HL-60 (cell line): ENCODE measurements at regions not wholly inside any gene's neighbourhood (a gene's known extent, or its start where the extent isn't known, plus 50 kb on each side); places are given as distances from the start of the nearest gene placed in this dataset.

Source experiments
- GABPA ChIP-seq: IDR thresholded peaks from 2 replicates; pipeline ENCODE4 v1.6.1; 2012; ENCODE audit warnings: low read depth
- POLR2AphosphoS5 ChIP-seq: IDR thresholded peaks from 2 replicates; pipeline ENCODE4 v1.6.1; 2012; ENCODE audit warnings: low read depth
- SPI1 ChIP-seq: IDR thresholded peaks from 2 replicates; pipeline ENCODE4 v1.6.1; 2012; ENCODE audit warnings: low read depth, mild to moderate bottlenecking, borderline replicate concordance
- TF ChIP-seq, protein P1 (sequence below): IDR thresholded peaks from 2 replicates; pipeline ENCODE4 v1.6.1; 2012; ENCODE audit warnings: low read depth; ENCODE audit not compliant: insufficient replicate concordance
- TF ChIP-seq, protein P2 (sequence below): IDR thresholded peaks from one replicate; pipeline ENCODE4 v1.5.1; 2011; ENCODE audit warnings: low read length, control low read depth, inconsistent platforms; ENCODE audit not compliant: insufficient read depth

DNA sequence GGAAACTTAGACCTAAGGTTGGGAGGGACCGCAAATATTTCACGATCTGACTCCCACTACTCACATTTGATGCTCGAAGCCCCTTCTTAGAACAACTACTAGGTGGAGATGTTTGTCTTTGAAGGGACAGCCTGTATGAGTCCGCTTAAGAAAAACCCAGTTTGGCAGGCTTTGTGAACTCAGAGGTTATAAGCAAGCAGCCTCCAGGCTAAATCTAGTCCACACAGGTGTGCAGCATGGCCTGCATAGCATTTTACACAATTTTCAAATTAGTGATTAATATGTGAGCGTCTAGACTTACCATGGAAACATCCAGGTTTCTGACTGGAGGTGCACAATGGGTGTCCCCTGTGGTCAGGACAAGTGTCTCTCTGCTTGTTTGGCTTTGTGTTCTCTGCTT lies 127.1 kb downstream of the KIF4B start:
- TF ChIP-seq, protein P1, sequence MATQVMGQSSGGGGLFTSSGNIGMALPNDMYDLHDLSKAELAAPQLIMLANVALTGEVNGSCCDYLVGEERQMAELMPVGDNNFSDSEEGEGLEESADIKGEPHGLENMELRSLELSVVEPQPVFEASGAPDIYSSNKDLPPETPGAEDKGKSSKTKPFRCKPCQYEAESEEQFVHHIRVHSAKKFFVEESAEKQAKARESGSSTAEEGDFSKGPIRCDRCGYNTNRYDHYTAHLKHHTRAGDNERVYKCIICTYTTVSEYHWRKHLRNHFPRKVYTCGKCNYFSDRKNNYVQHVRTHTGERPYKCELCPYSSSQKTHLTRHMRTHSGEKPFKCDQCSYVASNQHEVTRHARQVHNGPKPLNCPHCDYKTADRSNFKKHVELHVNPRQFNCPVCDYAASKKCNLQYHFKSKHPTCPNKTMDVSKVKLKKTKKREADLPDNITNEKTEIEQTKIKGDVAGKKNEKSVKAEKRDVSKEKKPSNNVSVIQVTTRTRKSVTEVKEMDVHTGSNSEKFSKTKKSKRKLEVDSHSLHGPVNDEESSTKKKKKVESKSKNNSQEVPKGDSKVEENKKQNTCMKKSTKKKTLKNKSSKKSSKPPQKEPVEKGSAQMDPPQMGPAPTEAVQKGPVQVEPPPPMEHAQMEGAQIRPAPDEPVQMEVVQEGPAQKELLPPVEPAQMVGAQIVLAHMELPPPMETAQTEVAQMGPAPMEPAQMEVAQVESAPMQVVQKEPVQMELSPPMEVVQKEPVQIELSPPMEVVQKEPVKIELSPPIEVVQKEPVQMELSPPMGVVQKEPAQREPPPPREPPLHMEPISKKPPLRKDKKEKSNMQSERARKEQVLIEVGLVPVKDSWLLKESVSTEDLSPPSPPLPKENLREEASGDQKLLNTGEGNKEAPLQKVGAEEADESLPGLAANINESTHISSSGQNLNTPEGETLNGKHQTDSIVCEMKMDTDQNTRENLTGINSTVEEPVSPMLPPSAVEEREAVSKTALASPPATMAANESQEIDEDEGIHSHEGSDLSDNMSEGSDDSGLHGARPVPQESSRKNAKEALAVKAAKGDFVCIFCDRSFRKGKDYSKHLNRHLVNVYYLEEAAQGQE: no peak
- TF ChIP-seq, protein P2, sequence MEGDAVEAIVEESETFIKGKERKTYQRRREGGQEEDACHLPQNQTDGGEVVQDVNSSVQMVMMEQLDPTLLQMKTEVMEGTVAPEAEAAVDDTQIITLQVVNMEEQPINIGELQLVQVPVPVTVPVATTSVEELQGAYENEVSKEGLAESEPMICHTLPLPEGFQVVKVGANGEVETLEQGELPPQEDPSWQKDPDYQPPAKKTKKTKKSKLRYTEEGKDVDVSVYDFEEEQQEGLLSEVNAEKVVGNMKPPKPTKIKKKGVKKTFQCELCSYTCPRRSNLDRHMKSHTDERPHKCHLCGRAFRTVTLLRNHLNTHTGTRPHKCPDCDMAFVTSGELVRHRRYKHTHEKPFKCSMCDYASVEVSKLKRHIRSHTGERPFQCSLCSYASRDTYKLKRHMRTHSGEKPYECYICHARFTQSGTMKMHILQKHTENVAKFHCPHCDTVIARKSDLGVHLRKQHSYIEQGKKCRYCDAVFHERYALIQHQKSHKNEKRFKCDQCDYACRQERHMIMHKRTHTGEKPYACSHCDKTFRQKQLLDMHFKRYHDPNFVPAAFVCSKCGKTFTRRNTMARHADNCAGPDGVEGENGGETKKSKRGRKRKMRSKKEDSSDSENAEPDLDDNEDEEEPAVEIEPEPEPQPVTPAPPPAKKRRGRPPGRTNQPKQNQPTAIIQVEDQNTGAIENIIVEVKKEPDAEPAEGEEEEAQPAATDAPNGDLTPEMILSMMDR: no peak
- no peak for TF ChIP-seq POLR2AphosphoS5
- TF ChIP-seq SPI1: no peak
- no peak for TF ChIP-seq GABPA
